HG02759 (cell line): ENCODE measurements at regions not wholly inside any gene's neighbourhood (a gene's known extent, or its start where the extent isn't known, plus 50 kb on each side); places are given as distances from the start of the nearest gene placed in this dataset.

Source experiments
- ATAC-seq: cut with Tn5 transposase; IDR thresholded peaks from one replicate; pipeline ENCODE4 v1.9.1; 2021; ENCODE audit warnings: mild to moderate bottlenecking, moderate library complexity; ENCODE audit not compliant: unreplicated experiment

GRCh38 chr10:2296179-2296891 lies 559.0 kb upstream of the ADARB2 start:
- no peak for ATAC-seq

GRCh38 chr10:2294739-2295138 lies 557.4 kb upstream of the ADARB2 start:
- no peak for ATAC-seq

GRCh38 chr10:2284071-2284470 lies 546.7 kb upstream of the ADARB2 start:
- ATAC-seq: no peak

- ATAC-seq: no peak
Observed at GRCh38 chr10:2282202-2282601, 544.9 kb upstream of the ADARB2 start.

GRCh38 chr10:2280713-2281300 lies 543.5 kb upstream of the ADARB2 start:
- ATAC-seq: no peak

GRCh38 chr10:2279711-2280110 lies 542.4 kb upstream of the ADARB2 start:
- no peak for ATAC-seq

GRCh38 chr10:2278363-2278762 lies 541.0 kb upstream of the ADARB2 start:
- no peak for ATAC-seq

GRCh38 chr10:2263561-2263960 lies 526.2 kb upstream of the ADARB2 start:
- ATAC-seq: no peak

- no peak for ATAC-seq
Observed at GRCh38 chr10:2262878-2263277, 525.6 kb upstream of the ADARB2 start.

GRCh38 chr10:2262333-2262732 lies 525.0 kb upstream of the ADARB2 start:
- ATAC-seq: no peak

- ATAC-seq: no peak
Observed at GRCh38 chr10:2256241-2256640, 518.9 kb upstream of the ADARB2 start.

- ATAC-seq: no peak
Observed at GRCh38 chr10:2252096-2252495, 514.8 kb upstream of the ADARB2 start.

- no peak for ATAC-seq
Observed at GRCh38 chr10:2251631-2252030, 514.3 kb upstream of the ADARB2 start.

- no peak for ATAC-seq
Observed at GRCh38 chr10:2246747-2247146, 509.4 kb upstream of the ADARB2 start.

GRCh38 chr10:2245580-2245979 lies 508.3 kb upstream of the ADARB2 start:
- no peak for ATAC-seq

GRCh38 chr10:2244471-2244870 lies 507.1 kb upstream of the ADARB2 start:
- no peak for ATAC-seq

GRCh38 chr10:2236876-2237275 lies 499.6 kb upstream of the ADARB2 start:
- no peak for ATAC-seq

- no peak for ATAC-seq
Observed at GRCh38 chr10:2232479-2232878, 495.2 kb upstream of the ADARB2 start.

GRCh38 chr10:2230478-2230877 lies 493.2 kb upstream of the ADARB2 start:
- ATAC-seq: no peak

GRCh38 chr10:2228320-2228901 lies 491.1 kb upstream of the ADARB2 start:
- ATAC-seq: no peak

- ATAC-seq: no peak
Observed at GRCh38 chr10:2225609-2226008, 488.3 kb upstream of the ADARB2 start.

GRCh38 chr10:2223548-2224320 lies 486.4 kb upstream of the ADARB2 start:
- no peak for ATAC-seq
